ENCODE measurements at regions not wholly inside any gene's neighbourhood (a gene's known extent, or its start where the extent isn't known, plus 50 kb on each side); places are given as distances from the start of the nearest gene placed in this dataset.

DNA sequence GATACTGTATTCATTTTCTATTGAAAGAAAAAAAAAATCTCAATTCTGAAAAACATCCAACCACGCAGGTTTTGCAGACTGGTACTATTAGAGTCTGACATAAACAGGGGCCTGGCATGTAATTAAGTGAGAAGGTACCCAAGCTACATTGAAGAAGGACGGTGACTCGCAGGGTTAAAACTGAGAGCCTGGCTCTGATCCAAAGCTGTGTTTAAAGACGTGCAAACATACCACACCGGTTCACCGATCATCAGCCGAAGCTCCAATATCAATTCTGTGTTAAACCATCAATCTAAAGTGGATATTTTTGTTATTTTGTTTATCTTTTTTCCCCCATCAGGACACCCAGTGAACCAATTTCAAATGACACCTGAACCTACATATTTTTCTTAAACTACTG is 108.1 kb upstream of the DIO3 start (continued):
- TF ChIP-seq, protein P1, sequence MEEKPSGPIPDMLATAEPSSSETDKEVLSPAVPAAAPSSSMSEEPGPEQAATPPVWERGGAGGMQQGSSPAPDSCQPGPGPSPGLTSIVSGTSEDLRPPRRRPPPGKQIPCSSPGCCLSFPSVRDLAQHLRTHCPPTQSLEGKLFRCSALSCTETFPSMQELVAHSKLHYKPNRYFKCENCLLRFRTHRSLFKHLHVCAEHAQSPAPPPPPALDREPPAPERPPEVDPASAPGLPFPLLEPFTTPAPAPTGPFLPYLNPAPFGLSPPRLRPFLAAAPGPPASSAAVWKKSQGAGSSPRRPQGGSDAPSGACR (CRISPR knock-in tag; IDR thresholded peaks at IDR 0.05): no peak
- TF ChIP-seq ISX (CRISPR knock-in tag; conservative IDR thresholded peaks at IDR 0.05) (no peak), FOXC1 (CRISPR knock-in tag; IDR thresholded peaks at IDR 0.05; ENCODE audit: borderline replicate concordance) (no peak), CCAR2 (optimal IDR thresholded peaks at IDR 0.05; ENCODE audit: low read depth, low read length) (no peak)
- TF ChIP-seq, protein P2, sequence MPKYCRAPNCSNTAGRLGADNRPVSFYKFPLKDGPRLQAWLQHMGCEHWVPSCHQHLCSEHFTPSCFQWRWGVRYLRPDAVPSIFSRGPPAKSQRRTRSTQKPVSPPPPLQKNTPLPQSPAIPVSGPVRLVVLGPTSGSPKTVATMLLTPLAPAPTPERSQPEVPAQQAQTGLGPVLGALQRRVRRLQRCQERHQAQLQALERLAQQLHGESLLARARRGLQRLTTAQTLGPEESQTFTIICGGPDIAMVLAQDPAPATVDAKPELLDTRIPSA (CRISPR knock-in tag; IDR thresholded peaks at IDR 0.05; ENCODE audit: borderline replicate concordance): no peak
- TF ChIP-seq, protein P3, sequence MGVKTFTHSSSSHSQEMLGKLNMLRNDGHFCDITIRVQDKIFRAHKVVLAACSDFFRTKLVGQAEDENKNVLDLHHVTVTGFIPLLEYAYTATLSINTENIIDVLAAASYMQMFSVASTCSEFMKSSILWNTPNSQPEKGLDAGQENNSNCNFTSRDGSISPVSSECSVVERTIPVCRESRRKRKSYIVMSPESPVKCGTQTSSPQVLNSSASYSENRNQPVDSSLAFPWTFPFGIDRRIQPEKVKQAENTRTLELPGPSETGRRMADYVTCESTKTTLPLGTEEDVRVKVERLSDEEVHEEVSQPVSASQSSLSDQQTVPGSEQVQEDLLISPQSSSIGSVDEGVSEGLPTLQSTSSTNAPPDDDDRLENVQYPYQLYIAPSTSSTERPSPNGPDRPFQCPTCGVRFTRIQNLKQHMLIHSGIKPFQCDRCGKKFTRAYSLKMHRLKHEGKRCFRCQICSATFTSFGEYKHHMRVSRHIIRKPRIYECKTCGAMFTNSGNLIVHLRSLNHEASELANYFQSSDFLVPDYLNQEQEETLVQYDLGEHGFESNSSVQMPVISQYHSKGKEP (CRISPR knock-in tag; IDR thresholded peaks at IDR 0.05): no peak
- TF ChIP-seq, protein P4, sequence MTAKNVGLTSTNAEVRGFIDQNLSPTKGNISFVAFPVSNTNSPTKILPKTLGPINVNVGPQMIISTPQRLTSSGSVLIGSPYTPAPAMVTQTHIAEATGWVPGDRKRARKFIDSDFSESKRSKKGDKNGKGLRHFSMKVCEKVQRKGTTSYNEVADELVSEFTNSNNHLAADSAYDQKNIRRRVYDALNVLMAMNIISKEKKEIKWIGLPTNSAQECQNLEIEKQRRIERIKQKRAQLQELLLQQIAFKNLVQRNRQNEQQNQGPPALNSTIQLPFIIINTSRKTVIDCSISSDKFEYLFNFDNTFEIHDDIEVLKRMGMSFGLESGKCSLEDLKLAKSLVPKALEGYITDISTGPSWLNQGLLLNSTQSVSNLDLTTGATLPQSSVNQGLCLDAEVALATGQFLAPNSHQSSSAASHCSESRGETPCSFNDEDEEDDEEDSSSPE (CRISPR knock-in tag; IDR thresholded peaks at IDR 0.05): no peak

DNA sequence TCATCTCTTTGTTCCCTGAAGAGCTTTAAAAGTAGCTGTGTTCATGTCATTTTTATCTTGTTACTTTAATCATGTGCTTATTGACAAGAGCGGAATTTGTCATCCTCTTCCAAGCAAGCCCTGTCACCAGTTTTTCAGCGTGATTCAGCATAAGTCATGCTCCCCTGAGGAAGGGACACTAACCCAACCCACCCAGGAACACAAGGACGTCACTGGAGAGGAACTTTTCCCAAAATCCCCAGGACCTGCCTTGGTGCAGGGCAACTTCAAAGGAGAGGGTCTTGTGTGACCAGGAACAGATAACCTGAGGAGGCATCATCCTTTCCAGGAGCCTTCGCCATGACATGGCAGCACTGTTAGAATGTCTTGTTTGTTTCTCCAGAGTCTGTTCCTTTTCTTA is 107.1 kb upstream of the DIO3 start:
- Histone ChIP-seq H3K27ac (ENCODE audit: extremely low read length, insufficient read depth, low read length) (no peak overlapping the region), H3K4me3 (replicated peaks in 1 of 3; ENCODE audit: insufficient read depth in 1 of 3, low read depth in 2 of 3, low read length in 3 of 3) (no peak overlapping the region), H3K27me3 (ENCODE audit: control insufficient read depth in 1 of 2, insufficient read depth in 2 of 2, low read length in 2 of 2) (peaks cover 0 to 13% of the 10 kb centered on the region in 2 experiments; a peak in 2 of 5 replicates), H2AFZ (ENCODE audit: low read length) (no peak overlapping the region), H3K36me3 (replicated peaks in 1 of 2; ENCODE audit: control insufficient read depth in 1 of 2, insufficient read depth in 2 of 2, low read length in 2 of 2) (no peaks in the 10 kb centered on the region), H3K9ac (ENCODE audit: insufficient read depth, low read depth, low read length) (no peak overlapping the region), H4K20me1 (ENCODE audit: insufficient read depth, low read length) (no peaks in the 10 kb centered on the region), H3K4me2 (ENCODE audit: low read depth, low read length) (no peak overlapping the region), H3K9me3 (ENCODE audit: low read length) (no peaks in the 10 kb centered on the region), H3K4me1 (ENCODE audit: insufficient read depth, low read length) (no peaks in the 10 kb centered on the region), H3K79me2 (ENCODE audit: insufficient read depth, low read length) (no peaks in the 10 kb centered on the region)
- POLR2A ChIA-PET: no interaction called here
- ATAC-seq (no peak), DNase-seq (ENCODE audit: low spot score) (no peak), FAIRE-seq (no peak)
- BruUV-seq (replicated peaks): no TSS peak
- TF ChIP-seq, protein P5, sequence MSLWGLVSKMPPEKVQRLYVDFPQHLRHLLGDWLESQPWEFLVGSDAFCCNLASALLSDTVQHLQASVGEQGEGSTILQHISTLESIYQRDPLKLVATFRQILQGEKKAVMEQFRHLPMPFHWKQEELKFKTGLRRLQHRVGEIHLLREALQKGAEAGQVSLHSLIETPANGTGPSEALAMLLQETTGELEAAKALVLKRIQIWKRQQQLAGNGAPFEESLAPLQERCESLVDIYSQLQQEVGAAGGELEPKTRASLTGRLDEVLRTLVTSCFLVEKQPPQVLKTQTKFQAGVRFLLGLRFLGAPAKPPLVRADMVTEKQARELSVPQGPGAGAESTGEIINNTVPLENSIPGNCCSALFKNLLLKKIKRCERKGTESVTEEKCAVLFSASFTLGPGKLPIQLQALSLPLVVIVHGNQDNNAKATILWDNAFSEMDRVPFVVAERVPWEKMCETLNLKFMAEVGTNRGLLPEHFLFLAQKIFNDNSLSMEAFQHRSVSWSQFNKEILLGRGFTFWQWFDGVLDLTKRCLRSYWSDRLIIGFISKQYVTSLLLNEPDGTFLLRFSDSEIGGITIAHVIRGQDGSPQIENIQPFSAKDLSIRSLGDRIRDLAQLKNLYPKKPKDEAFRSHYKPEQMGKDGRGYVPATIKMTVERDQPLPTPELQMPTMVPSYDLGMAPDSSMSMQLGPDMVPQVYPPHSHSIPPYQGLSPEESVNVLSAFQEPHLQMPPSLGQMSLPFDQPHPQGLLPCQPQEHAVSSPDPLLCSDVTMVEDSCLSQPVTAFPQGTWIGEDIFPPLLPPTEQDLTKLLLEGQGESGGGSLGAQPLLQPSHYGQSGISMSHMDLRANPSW (CRISPR knock-in tag; IDR thresholded peaks at IDR 0.05; ENCODE audit: borderline replicate concordance): no peak
- no peak for TF ChIP-seq ZNF383 (CRISPR knock-in tag; IDR thresholded peaks at IDR 0.05; ENCODE audit: borderline replicate concordance)
- no peak for TF ChIP-seq ZFP36L1 (CRISPR knock-in tag; IDR thresholded peaks at IDR 0.05)
- no peak for TF ChIP-seq CHCHD3 (CRISPR knock-in tag; IDR thresholded peaks at IDR 0.05)
- TF ChIP-seq EED (CRISPR knock-in tag; IDR thresholded peaks at IDR 0.05): no peak
- 20% methylated on average over 4 of the region's 4 CpGs for WGBS (ENCODE audit: low lambda C conversion rate)
- CTCF ChIA-PET (ENCODE audit: low intra/inter-chr PET ratio, low total read pairs): no interaction called here
- intact Hi-C loops (cut with micrococcal nuclease; ENCODE audit: unreplicated experiment): no loop called here
- in situ Hi-C loops (cut with HindIII; ENCODE audit: extremely low pct_ligation_motif_present, low pct_unique_long_range_greater_than_20kb): no loop called here
